Central memory CD8-positive, alpha-beta T cell (primary cell): ENCODE measurements at regions not wholly inside any gene's neighbourhood (a gene's known extent, or its start where the extent isn't known, plus 50 kb on each side); places are given as distances from the start of the nearest gene placed in this dataset.

Experiments used
- ATAC-seq: fragments of 150-1000 bp; cut with Tn5 transposase; replicated peaks from 2 replicates; pipeline ENCODE4 v1.10.0; 2022; ENCODE audit warnings: mild to moderate bottlenecking, moderate FRiP score, moderate number of reproducible peaks; ENCODE audit not compliant: poor library complexity, severe bottlenecking; ENCODE audit errors: extremely low read depth
- DNase-seq, 2 donors: peaks; one replicate each; pipeline ENCODE4 v3.0.0; 2021; ENCODE audit warnings: low spot score in 2 of 2
- H3K27ac Mint-ChIP-seq: one replicate; pipeline ENCODE4 v1.8.0; 2022; ENCODE audit warnings: low read depth, mild to moderate bottlenecking, moderate library complexity, mixed read lengths
- H3K27me3 Mint-ChIP-seq: one replicate; pipeline ENCODE4 v1.8.0; 2022; ENCODE audit warnings: mixed read lengths
- H3K36me3 Mint-ChIP-seq: one replicate; pipeline ENCODE4 v1.8.0; 2022; ENCODE audit warnings: mild to moderate bottlenecking, moderate library complexity, mixed read lengths; ENCODE audit not compliant: insufficient read depth
- H3K4me1 Mint-ChIP-seq: one replicate; pipeline ENCODE4 v1.8.0; 2022; ENCODE audit warnings: mixed read lengths
- H3K4me3 Mint-ChIP-seq: one replicate; pipeline ENCODE4 v1.8.0; 2022; ENCODE audit warnings: mild to moderate bottlenecking, moderate library complexity, mixed read lengths
- H3K9me3 Mint-ChIP-seq: one replicate; pipeline ENCODE4 v1.8.0; 2022; ENCODE audit warnings: mixed read lengths

GRCh38 chr10:116792817-116793216, 50.5 kb upstream of the HSPA12A start:
- Mint-ChIP-seq H3K27me3 (peaks cover 49% of the 10 kb centered on the region), H3K27ac (no peak overlapping the region), H3K9me3 (no peaks in the 10 kb centered on the region), H3K4me3 (no peak overlapping the region), H3K4me1 (peaks cover 14% of the 10 kb centered on the region), H3K36me3 (no peaks in the 10 kb centered on the region)
- no peak for DNase-seq
- ATAC-seq, result no peak

- Mint-ChIP-seq H3K36me3 (peaks cover 2% of the 10 kb centered on the region), H3K9me3 (no peaks in the 10 kb centered on the region), H3K27me3 (peaks cover 59% of the 10 kb centered on the region), H3K4me1 (peaks cover 17% of the 10 kb centered on the region), H3K27ac (no peak overlapping the region), H3K4me3 (no peak overlapping the region)
- no peak for DNase-seq
- no peak for ATAC-seq
These were observed 52.8 kb upstream of the ENO4 start for GRCh38 chr10:116796469-116796868.

GRCh38 chr10:116796910-116797513, 52.3 kb upstream of the ENO4 start:
- DNase-seq (peak; percentile 28 to 30), ATAC-seq (peak; percentile 60)
- peaks cover 22% of the 10 kb centered on the region for H3K4me1 Mint-ChIP-seq
- H3K27me3 Mint-ChIP-seq, result peaks cover 53% of the 10 kb centered on the region
- peaks cover 2% of the 10 kb centered on the region for H3K36me3 Mint-ChIP-seq
- H3K4me3 Mint-ChIP-seq, result no peak overlapping the region
- H3K9me3 Mint-ChIP-seq, result no peaks in the 10 kb centered on the region
- H3K27ac Mint-ChIP-seq, result no peak overlapping the region

- ATAC-seq (no peak), DNase-seq (no peak)
- Mint-ChIP-seq H3K27ac (no peak overlapping the region), H3K27me3 (peaks cover 41% of the 10 kb centered on the region), H3K4me3 (no peak overlapping the region), H3K36me3 (peaks cover 2% of the 10 kb centered on the region), H3K4me1 (peaks cover 22% of the 10 kb centered on the region), H3K9me3 (no peaks in the 10 kb centered on the region)
These were observed 50.4 kb upstream of the ENO4 start for GRCh38 chr10:116798859-116799258.
